ENCODE measurements at regions not wholly inside any gene's neighbourhood (a gene's known extent, or its start where the extent isn't known, plus 50 kb on each side); places are given as distances from the start of the nearest gene placed in this dataset.

DNA sequence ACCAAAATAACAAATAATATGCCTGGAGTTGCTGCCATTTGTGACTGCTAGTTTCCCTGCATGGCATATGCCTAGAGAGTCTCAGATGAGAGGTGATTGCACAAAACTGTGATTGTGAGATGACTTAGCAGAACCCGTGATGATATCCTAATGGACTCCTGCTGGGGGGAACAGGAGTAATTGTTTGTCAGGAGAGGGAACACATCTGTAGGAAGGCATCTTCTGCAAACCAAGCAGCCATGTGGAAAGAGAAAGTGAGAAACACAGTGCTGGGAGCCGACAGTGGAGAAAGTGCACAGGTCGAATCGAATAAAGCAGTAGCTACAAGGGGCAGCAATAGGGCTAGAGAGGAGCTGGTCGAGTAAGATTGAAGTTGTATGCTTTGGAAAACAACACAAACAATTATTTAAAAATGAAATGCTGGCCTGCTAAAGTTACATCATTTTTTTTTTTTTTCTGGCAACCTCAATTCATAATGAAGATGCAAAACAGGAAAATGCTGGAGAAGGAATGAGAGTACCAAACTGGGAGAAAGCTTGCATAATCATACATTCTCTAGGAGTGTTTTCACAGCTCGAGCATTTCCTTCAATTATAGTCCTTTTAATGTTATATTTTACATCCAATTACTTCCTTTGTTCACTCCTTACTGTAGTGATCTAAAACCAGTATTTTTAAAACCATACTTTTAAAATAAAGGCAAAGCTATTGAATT is 494.2 kb upstream of the AGTR1 start:
- TF ChIP-seq CTCF (IDR thresholded peaks at IDR 0.05), result no peak
- TF ChIP-seq POLR2A (IDR thresholded peaks at IDR 0.05), result no peak
